Upper lobe of left lung (tissue), 4 donors: ENCODE measurements at regions not wholly inside any gene's neighbourhood (a gene's known extent, or its start where the extent isn't known, plus 50 kb on each side); places are given as distances from the start of the nearest gene placed in this dataset.

Source experiments
- CTCF ChIP-seq, 6 experiments: fragments of 450-650 bp in 4 of 6; fragments of 200-600 bp in 2 of 6; sonication (generic) in 2 of 6; IDR thresholded peaks; one replicate each; pipeline ENCODE4 v1.5.1; 2016 to 2019; ENCODE audit warnings: antibody characterized with exemption in 6 of 6
- EP300 ChIP-seq, 4 donors: sonication (generic); formaldehyde crosslinking; IDR thresholded peaks; one replicate each; pipeline ENCODE4 v1.5.1; 2017; ENCODE audit warnings: antibody characterized with exemption in 4 of 4, control low read depth in 2 of 4
- POLR2A ChIP-seq, 4 donors: fragments of 450-650 bp; IDR thresholded peaks; one replicate each; pipeline ENCODE4 v1.5.1; 2016 to 2017; ENCODE audit warnings: antibody characterized with exemption in 4 of 4, mild to moderate bottlenecking in 2 of 4
- POLR2AphosphoS5 ChIP-seq, 2 donors: sonication (generic); formaldehyde crosslinking; IDR thresholded peaks; one replicate each; pipeline ENCODE4 v1.5.1; 2017; ENCODE audit warnings: antibody characterized with exemption in 2 of 2

GRCh38 chr12:58306266-58307000, 365.1 kb downstream of the ATP23 start:
- no peak for TF ChIP-seq CTCF (IDR thresholded peaks at IDR 0.05)
- TF ChIP-seq POLR2AphosphoS5 (IDR thresholded peaks at IDR 0.05) = no peak
- TF ChIP-seq POLR2A (IDR thresholded peaks at IDR 0.05) = no peak
- no peak for TF ChIP-seq EP300 (IDR thresholded peaks at IDR 0.05)
